GM23338 (cell line): ENCODE measurements at regions not wholly inside any gene's neighbourhood (a gene's known extent, or its start where the extent isn't known, plus 50 kb on each side); places are given as distances from the start of the nearest gene placed in this dataset.

Experiments used
- ATAC-seq: fragments of 200-7000 bp; cut with Tn5 transposase; 3 replicates; pipeline ENCODE4 v1.9.1; 2020
- DNase-seq: peaks from one replicate; pipeline ENCODE4 v3.0.0-alpha.2; 2015; ENCODE audit warnings: low spot score
- H2AFZ ChIP-seq: fragments of 200-600 bp; sonication (generic); 2 replicates; pipeline ENCODE4 v1.8.0; 2016; ENCODE audit warnings: antibody characterized with exemption, mild to moderate bottlenecking, moderate library complexity
- H3F3A ChIP-seq: fragments of 200-600 bp; sonication (generic); replicated peaks from 2 replicates; pipeline ENCODE4 v1.8.0; 2017; ENCODE audit warnings: antibody characterized with exemption, mixed run types, low read depth
- H3K27ac ChIP-seq: fragments of 200-600 bp; sonication (generic); 2 replicates; pipeline ENCODE4 v1.6.1; 2016; ENCODE audit warnings: low read depth
- H3K27me3 ChIP-seq: fragments of 200-600 bp; sonication (generic); 2 replicates; pipeline ENCODE4 v1.8.0; 2016; ENCODE audit warnings: mild to moderate bottlenecking, mixed run types, moderate library complexity; ENCODE audit not compliant: insufficient read depth
- H3K36me3 ChIP-seq: fragments of 200-600 bp; sonication (generic); 2 replicates; pipeline ENCODE4 v1.8.0; 2016; ENCODE audit warnings: mild to moderate bottlenecking; ENCODE audit not compliant: insufficient read depth
- H3K4me1 ChIP-seq: fragments of 200-600 bp; sonication (generic); 2 replicates; pipeline ENCODE4 v1.8.0; 2016; ENCODE audit warnings: mild to moderate bottlenecking, moderate library complexity; ENCODE audit not compliant: insufficient read depth
- H3K4me2 ChIP-seq: fragments of 200-600 bp; sonication (generic); 2 replicates; pipeline ENCODE4 v1.7.1; 2017; ENCODE audit warnings: mixed run types
- H3K4me3 ChIP-seq: fragments of 200-600 bp; sonication (generic); 2 replicates; pipeline ENCODE4 v1.6.1; 2016; ENCODE audit warnings: mixed run types
- H3K79me2 ChIP-seq: fragments of 200-600 bp; sonication (generic); replicated peaks from 2 replicates; pipeline ENCODE4 v1.8.0; 2017; ENCODE audit warnings: mild to moderate bottlenecking; ENCODE audit not compliant: insufficient read depth
- H3K9me2 ChIP-seq: fragments of 200-600 bp; sonication (generic); 2 replicates; pipeline ENCODE4 v1.8.0; 2017; ENCODE audit not compliant: insufficient read depth
- H4K20me1 ChIP-seq: fragments of 200-600 bp; sonication (generic); replicated peaks from 2 replicates; pipeline ENCODE4 v1.8.0; 2017; ENCODE audit warnings: mild to moderate bottlenecking; ENCODE audit not compliant: insufficient read depth
- H3K27ac Mint-ChIP-seq: 2 replicates; pipeline ENCODE4 v1.8.0; 2020; ENCODE audit warnings: inconsistent platforms, mild to moderate bottlenecking, moderate library complexity, mixed read lengths
- H3K27me3 Mint-ChIP-seq: 3 replicates; pipeline ENCODE4 v1.8.0; 2022; ENCODE audit warnings: low read depth, mild to moderate bottlenecking, moderate library complexity, mixed read lengths, inconsistent platforms; ENCODE audit not compliant: insufficient read depth, poor library complexity
- H3K36me3 Mint-ChIP-seq: 3 replicates; pipeline ENCODE4 v1.8.0; 2021; ENCODE audit warnings: low read depth, mild to moderate bottlenecking, inconsistent platforms, moderate library complexity, mixed read lengths
- H3K4me1 Mint-ChIP-seq: 3 replicates; pipeline ENCODE4 v1.8.0; 2020; ENCODE audit warnings: mild to moderate bottlenecking, inconsistent platforms, mixed read lengths
- H3K4me3 Mint-ChIP-seq: 3 replicates; pipeline ENCODE4 v1.8.0; 2021; ENCODE audit warnings: moderate library complexity, mild to moderate bottlenecking, inconsistent platforms, mixed read lengths
- H3K9me3 Mint-ChIP-seq: 3 replicates; pipeline ENCODE4 v1.8.0; 2020; ENCODE audit warnings: moderate library complexity, mild to moderate bottlenecking, inconsistent platforms, mixed read lengths
- EZH2 ChIP-seq: fragments of 200-600 bp; sonication (generic); IDR thresholded peaks from one replicate; pipeline ENCODE4 v1.8.0; 2017; ENCODE audit warnings: antibody characterized with exemption, mild to moderate bottlenecking, low read depth; ENCODE audit not compliant: unreplicated experiment
- EZH2phosphoT487 ChIP-seq: fragments of 200-600 bp; sonication (generic); IDR thresholded peaks from one replicate; pipeline ENCODE4 v1.8.1; 2018; ENCODE audit warnings: antibody characterized with exemption; ENCODE audit not compliant: unreplicated experiment
- JUNB ChIP-seq: IDR thresholded peaks from one replicate; pipeline ENCODE4 v1.6.1; 2016; ENCODE audit warnings: antibody characterized with exemption; ENCODE audit not compliant: unreplicated experiment
- NANOG ChIP-seq: IDR thresholded peaks from 2 replicates; pipeline ENCODE4 v1.6.1; 2016; ENCODE audit warnings: antibody characterized with exemption, borderline replicate concordance
- STAT1 ChIP-seq: IDR thresholded peaks from one replicate; pipeline ENCODE4 v1.6.1; 2016; ENCODE audit warnings: antibody characterized with exemption; ENCODE audit not compliant: unreplicated experiment
- ZNF114 ChIP-seq: fragments of 250-450 bp; sonication (Bioruptor Pico); IDR thresholded peaks from 2 replicates; pipeline ENCODE4 v1.5.0; 2020; ENCODE audit warnings: mild to moderate bottlenecking, moderate library complexity
- ZNF331 ChIP-seq: fragments of 250-450 bp; sonication (Bioruptor Pico); IDR thresholded peaks from 2 replicates; pipeline ENCODE4 v1.5.0; 2020; ENCODE audit warnings: low read depth, mild to moderate bottlenecking, moderate library complexity
- TF ChIP-seq, protein P1 (sequence below), 2 experiments: fragments of 200-600 bp in 1 of 2; sonication (generic) in 1 of 2; conservative IDR thresholded peaks; 2 replicates each; pipeline versions ENCODE4 v1.5.1 to v1.6.1; 2016 to 2017; ENCODE audit warnings: antibody characterized with exemption in 2 of 2, low read depth in 2 of 2, mild to moderate bottlenecking in 2 of 2, moderate library complexity in 1 of 2
- TF ChIP-seq, protein P2 (sequence below): IDR thresholded peaks from 2 replicates; pipeline ENCODE4 v1.6.1; 2016; ENCODE audit warnings: antibody characterized with exemption
- TF ChIP-seq, protein P3 (sequence below): fragments of 250-450 bp; sonication (Bioruptor Pico); IDR thresholded peaks from 2 replicates; pipeline ENCODE4 v1.5.0; 2020; ENCODE audit warnings: mild to moderate bottlenecking, moderate library complexity

DNA sequence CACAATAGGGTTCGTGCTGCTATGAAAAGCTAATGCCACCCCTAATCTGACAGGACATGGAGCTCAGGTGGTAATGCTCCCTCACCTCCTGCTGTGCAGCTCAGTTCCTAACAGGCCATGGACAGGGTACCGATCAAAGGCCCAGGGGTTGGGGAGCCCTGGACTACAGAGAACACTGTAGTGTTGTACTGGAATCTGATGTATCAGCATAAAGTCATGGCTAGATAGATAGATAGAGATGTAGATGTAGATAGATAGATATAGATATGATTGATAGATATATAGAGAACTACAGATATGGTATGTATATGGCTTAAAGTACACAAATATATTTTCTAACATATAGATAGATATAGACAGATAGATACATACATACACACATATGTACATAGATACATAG lies 112.3 kb upstream of the MPPED2 start (continued):
- TF ChIP-seq, protein P1, sequence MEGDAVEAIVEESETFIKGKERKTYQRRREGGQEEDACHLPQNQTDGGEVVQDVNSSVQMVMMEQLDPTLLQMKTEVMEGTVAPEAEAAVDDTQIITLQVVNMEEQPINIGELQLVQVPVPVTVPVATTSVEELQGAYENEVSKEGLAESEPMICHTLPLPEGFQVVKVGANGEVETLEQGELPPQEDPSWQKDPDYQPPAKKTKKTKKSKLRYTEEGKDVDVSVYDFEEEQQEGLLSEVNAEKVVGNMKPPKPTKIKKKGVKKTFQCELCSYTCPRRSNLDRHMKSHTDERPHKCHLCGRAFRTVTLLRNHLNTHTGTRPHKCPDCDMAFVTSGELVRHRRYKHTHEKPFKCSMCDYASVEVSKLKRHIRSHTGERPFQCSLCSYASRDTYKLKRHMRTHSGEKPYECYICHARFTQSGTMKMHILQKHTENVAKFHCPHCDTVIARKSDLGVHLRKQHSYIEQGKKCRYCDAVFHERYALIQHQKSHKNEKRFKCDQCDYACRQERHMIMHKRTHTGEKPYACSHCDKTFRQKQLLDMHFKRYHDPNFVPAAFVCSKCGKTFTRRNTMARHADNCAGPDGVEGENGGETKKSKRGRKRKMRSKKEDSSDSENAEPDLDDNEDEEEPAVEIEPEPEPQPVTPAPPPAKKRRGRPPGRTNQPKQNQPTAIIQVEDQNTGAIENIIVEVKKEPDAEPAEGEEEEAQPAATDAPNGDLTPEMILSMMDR (conservative IDR thresholded peaks at IDR 0.05; ENCODE audit: low read depth in 2 of 2): no peak
- TF ChIP-seq EZH2 (no peak), NANOG (no peak), JUNB (no peak), EZH2phosphoT487 (no peak)
- TF ChIP-seq, protein P2, sequence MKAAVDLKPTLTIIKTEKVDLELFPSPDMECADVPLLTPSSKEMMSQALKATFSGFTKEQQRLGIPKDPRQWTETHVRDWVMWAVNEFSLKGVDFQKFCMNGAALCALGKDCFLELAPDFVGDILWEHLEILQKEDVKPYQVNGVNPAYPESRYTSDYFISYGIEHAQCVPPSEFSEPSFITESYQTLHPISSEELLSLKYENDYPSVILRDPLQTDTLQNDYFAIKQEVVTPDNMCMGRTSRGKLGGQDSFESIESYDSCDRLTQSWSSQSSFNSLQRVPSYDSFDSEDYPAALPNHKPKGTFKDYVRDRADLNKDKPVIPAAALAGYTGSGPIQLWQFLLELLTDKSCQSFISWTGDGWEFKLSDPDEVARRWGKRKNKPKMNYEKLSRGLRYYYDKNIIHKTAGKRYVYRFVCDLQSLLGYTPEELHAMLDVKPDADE: no peak

DNA sequence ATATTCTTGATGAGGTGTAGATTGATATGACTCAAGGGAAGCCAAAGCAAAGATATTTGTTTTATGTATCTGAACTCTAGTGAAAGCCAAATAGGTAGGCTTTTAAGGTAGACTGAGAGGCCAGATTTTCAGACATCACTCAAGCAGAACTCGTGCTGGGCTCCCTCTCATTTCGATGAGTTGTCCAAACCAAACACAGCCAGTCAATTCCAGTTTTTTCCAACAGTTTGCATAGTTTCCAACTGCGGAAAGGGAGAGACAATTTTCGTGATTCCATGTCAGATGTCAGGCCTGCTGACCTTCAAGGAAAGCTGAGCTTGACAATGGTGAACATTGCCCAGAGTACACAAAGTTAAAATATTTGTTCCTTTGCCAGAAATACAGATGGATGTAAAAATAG lies 110.9 kb upstream of the MPPED2 start:
- H3K79me2 ChIP-seq: no peaks in the 10 kb centered on the region
- H3K9me3 Mint-ChIP-seq: no peaks in the 10 kb centered on the region; the same call in 2 of the 3 replicates
- H3K4me3 ChIP-seq: no peak overlapping the region
- DNase-seq: no peak
- no peak overlapping the region for H2AFZ ChIP-seq
- H3K4me1 Mint-ChIP-seq: no peaks in the 10 kb centered on the region
- H3K27ac Mint-ChIP-seq: no peak overlapping the region
- peaks cover 1% of the 10 kb centered on the region for H3K27me3 Mint-ChIP-seq
- H3K36me3 Mint-ChIP-seq: no peaks in the 10 kb centered on the region
- no peaks in the 10 kb centered on the region for H4K20me1 ChIP-seq
- H3K36me3 ChIP-seq: no peaks in the 10 kb centered on the region
- no peaks in the 10 kb centered on the region for H3F3A ChIP-seq
- H3K4me1 ChIP-seq: no peaks in the 10 kb centered on the region
- ATAC-seq: no peak
- H3K4me3 Mint-ChIP-seq: no peak overlapping the region
- no peaks in the 10 kb centered on the region for H3K9me2 ChIP-seq
- no peak overlapping the region for H3K27ac ChIP-seq
- H3K27me3 ChIP-seq: no peaks in the 10 kb centered on the region
- no peak overlapping the region for H3K4me2 ChIP-seq
- no peak for TF ChIP-seq EZH2phosphoT487
- no peak for TF ChIP-seq ZNF114
- TF ChIP-seq, protein P2: no peak
- TF ChIP-seq STAT1: no peak
- TF ChIP-seq, protein P3, sequence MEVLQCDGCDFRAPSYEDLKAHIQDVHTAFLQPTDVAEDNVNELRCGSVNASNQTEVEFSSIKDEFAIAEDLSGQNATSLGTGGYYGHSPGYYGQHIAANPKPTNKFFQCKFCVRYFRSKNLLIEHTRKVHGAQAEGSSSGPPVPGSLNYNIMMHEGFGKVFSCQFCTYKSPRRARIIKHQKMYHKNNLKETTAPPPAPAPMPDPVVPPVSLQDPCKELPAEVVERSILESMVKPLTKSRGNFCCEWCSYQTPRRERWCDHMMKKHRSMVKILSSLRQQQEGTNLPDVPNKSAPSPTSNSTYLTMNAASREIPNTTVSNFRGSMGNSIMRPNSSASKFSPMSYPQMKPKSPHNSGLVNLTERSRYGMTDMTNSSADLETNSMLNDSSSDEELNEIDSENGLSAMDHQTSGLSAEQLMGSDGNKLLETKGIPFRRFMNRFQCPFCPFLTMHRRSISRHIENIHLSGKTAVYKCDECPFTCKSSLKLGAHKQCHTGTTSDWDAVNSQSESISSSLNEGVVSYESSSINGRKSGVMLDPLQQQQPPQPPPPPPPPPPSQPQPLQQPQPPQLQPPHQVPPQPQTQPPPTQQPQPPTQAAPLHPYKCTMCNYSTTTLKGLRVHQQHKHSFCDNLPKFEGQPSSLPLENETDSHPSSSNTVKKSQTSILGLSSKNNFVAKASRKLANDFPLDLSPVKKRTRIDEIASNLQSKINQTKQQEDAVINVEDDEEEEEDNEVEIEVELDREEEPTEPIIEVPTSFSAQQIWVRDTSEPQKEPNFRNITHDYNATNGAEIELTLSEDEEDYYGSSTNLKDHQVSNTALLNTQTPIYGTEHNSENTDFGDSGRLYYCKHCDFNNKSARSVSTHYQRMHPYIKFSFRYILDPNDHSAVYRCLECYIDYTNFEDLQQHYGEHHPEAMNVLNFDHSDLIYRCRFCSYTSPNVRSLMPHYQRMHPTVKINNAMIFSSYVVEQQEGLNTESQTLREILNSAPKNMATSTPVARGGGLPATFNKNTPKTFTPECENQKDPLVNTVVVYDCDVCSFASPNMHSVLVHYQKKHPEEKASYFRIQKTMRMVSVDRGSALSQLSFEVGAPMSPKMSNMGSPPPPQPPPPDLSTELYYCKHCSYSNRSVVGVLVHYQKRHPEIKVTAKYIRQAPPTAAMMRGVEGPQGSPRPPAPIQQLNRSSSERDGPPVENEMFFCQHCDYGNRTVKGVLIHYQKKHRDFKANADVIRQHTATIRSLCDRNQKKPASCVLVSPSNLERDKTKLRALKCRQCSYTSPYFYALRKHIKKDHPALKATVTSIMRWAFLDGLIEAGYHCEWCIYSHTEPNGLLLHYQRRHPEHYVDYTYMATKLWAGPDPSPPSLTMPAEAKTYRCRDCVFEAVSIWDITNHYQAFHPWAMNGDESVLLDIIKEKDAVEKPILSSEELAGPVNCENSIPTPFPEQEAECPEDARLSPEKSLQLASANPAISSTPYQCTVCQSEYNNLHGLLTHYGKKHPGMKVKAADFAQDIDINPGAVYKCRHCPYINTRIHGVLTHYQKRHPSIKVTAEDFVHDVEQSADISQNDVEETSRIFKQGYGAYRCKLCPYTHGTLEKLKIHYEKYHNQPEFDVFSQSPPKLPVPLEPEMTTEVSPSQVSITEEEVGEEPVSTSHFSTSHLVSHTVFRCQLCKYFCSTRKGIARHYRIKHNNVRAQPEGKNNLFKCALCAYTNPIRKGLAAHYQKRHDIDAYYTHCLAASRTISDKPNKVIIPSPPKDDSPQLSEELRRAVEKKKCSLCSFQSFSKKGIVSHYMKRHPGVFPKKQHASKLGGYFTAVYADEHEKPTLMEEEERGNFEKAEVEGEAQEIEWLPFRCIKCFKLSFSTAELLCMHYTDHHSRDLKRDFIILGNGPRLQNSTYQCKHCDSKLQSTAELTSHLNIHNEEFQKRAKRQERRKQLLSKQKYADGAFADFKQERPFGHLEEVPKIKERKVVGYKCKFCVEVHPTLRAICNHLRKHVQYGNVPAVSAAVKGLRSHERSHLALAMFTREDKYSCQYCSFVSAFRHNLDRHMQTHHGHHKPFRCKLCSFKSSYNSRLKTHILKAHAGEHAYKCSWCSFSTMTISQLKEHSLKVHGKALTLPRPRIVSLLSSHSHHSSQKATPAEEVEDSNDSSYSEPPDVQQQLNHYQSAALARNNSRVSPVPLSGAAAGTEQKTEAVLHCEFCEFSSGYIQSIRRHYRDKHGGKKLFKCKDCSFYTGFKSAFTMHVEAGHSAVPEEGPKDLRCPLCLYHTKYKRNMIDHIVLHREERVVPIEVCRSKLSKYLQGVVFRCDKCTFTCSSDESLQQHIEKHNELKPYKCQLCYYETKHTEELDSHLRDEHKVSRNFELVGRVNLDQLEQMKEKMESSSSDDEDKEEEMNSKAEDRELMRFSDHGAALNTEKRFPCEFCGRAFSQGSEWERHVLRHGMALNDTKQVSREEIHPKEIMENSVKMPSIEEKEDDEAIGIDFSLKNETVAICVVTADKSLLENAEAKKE (CRISPR knock-in tag): no peak
- TF ChIP-seq, protein P1 (conservative IDR thresholded peaks at IDR 0.05; ENCODE audit: low read depth in 2 of 2): no peak
- TF ChIP-seq JUNB: no peak
- TF ChIP-seq ZNF331 (CRISPR knock-in tag): no peak
